Astrocyte (in vitro differentiated cells and primary cell): ENCODE measurements at regions not wholly inside any gene's neighbourhood (a gene's known extent, or its start where the extent isn't known, plus 50 kb on each side); places are given as distances from the start of the nearest gene placed in this dataset.
"Not testable (repeated sequence)": the region's sequence is repeated elsewhere in the genome, so short reads cannot be mapped to it uniquely, and the experiment has no call there.

Experiments used
- DNase-seq: peaks from one replicate; pipeline ENCODE4 v3.0.0-alpha.2; 2010; ENCODE audit warnings: low read depth
- FAIRE-seq: peaks from 2 replicates; lab custom pipeline; 2011; peaks lifted over from hg19 to GRCh38; lab: Jason Lieb, UNC
- H2AFZ ChIP-seq: 2 replicates; pipeline ENCODE4 v1.6.0; 2012; ENCODE audit warnings: low read depth, low read length, inconsistent platforms
- H3K27ac ChIP-seq: 2 replicates; pipeline ENCODE4 v1.5.1; 2011; ENCODE audit warnings: low read depth, low read length, inconsistent platforms
- H3K27me3 ChIP-seq: 2 replicates; pipeline ENCODE4 v1.6.0; 2011; ENCODE audit warnings: low read length, inconsistent platforms; ENCODE audit not compliant: insufficient read depth
- H3K36me3 ChIP-seq: 2 replicates; pipeline ENCODE4 v1.5.1; 2011; ENCODE audit warnings: low read length, inconsistent platforms; ENCODE audit not compliant: insufficient read depth
- H3K4me1 ChIP-seq: 2 replicates; pipeline ENCODE4 v1.5.1; 2011; ENCODE audit warnings: low read length, inconsistent platforms; ENCODE audit not compliant: insufficient read depth
- H3K4me2 ChIP-seq: 2 replicates; pipeline ENCODE4 v1.6.0; 2012; ENCODE audit warnings: low read length, inconsistent platforms
- H3K4me3 ChIP-seq: 2 replicates; pipeline ENCODE4 v1.5.1; 2011; ENCODE audit warnings: low read depth, mild to moderate bottlenecking, low read length, inconsistent platforms; ENCODE audit not compliant: insufficient read depth
- H3K79me2 ChIP-seq: 2 replicates; pipeline ENCODE4 v1.6.0; 2012; ENCODE audit warnings: mild to moderate bottlenecking, low read length, inconsistent platforms; ENCODE audit not compliant: insufficient read depth
- H3K9ac ChIP-seq: 2 replicates; pipeline ENCODE4 v1.6.0; 2012; ENCODE audit warnings: mild to moderate bottlenecking, low read length, inconsistent platforms
- H3K9me3 ChIP-seq: 2 replicates; pipeline ENCODE4 v1.5.1; 2012; ENCODE audit warnings: low read depth, mild to moderate bottlenecking, low read length, inconsistent platforms; ENCODE audit not compliant: insufficient read depth
- H4K20me1 ChIP-seq: 2 replicates; pipeline ENCODE4 v1.6.0; 2012; ENCODE audit warnings: low read length, inconsistent platforms; ENCODE audit not compliant: insufficient read depth
- H3K27ac Mint-ChIP-seq: one replicate; pipeline ENCODE4 v1.8.0; 2021; ENCODE audit warnings: mild to moderate bottlenecking, mixed read lengths; ENCODE audit not compliant: unreplicated experiment
- H3K27me3 Mint-ChIP-seq: one replicate; pipeline ENCODE4 v1.8.0; 2021; ENCODE audit warnings: low read depth, mixed read lengths; ENCODE audit not compliant: unreplicated experiment
- H3K36me3 Mint-ChIP-seq: one replicate; pipeline ENCODE4 v1.8.0; 2021; ENCODE audit warnings: low read depth, mixed read lengths; ENCODE audit not compliant: unreplicated experiment
- H3K4me1 Mint-ChIP-seq: one replicate; pipeline ENCODE4 v1.8.0; 2021; ENCODE audit warnings: low read depth, mixed read lengths; ENCODE audit not compliant: unreplicated experiment
- H3K4me3 Mint-ChIP-seq: one replicate; pipeline ENCODE4 v1.8.0; 2021; ENCODE audit warnings: mild to moderate bottlenecking, moderate library complexity, mixed read lengths; ENCODE audit not compliant: unreplicated experiment
- H3K9me3 Mint-ChIP-seq: one replicate; pipeline ENCODE4 v1.8.0; 2021; ENCODE audit warnings: mild to moderate bottlenecking, mixed read lengths; ENCODE audit not compliant: unreplicated experiment
- EZH2 ChIP-seq: IDR thresholded peaks from 2 replicates; pipeline ENCODE4 v1.6.1; 2012; ENCODE audit warnings: mild to moderate bottlenecking, low read length, inconsistent platforms; ENCODE audit not compliant: insufficient read depth
- TF ChIP-seq, protein P1 (sequence below): IDR thresholded peaks from 2 replicates; pipeline ENCODE4 v1.5.1; 2011; ENCODE audit warnings: low read depth, mild to moderate bottlenecking, inconsistent platforms, low read length, moderate library complexity; ENCODE audit not compliant: insufficient read depth

DNA sequence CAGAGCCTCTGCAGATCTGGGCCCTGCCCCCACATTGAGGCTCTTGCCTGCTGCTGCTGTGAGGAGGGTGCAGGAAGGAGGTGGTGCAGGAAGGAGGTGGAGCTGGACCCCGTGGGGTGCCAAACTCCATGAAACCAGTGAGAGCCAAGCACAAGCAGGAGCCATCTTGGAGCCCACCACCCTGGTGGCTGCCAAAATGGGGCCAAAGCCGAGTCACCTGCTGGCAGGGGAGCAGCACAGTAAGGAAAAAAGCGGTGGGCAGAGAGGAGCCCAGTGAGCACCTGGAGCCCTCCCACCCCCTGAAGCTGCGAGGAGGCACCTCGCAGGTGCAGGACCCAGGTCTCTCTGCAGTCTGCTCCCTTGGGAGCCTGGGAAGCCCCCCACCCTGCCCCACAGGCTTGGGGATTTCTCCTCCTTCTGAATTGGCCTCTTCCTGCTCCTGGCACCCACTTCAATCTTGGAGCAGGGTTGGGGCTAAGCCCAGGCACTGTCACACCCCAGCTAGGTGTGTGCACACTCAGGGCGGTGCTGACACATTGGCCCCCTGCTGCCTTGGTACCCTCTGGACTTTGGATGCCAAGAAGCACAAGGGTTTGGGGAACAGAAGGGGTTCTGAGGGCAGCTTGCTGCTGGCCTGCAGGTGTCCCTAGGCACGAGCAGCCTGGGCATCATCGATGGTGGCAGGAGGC lies 245.4 kb upstream of the LRRTM4 start:
- Mint-ChIP-seq H3K27ac (no peak overlapping the region), H3K36me3 (no peaks in the 10 kb centered on the region), H3K9me3 (no peaks in the 10 kb centered on the region), H3K4me3 (no peak overlapping the region), H3K4me1 (no peaks in the 10 kb centered on the region), H3K27me3 (no peaks in the 10 kb centered on the region)
- Histone ChIP-seq H3K4me3 (no peak overlapping the region), H3K36me3 (no peaks in the 10 kb centered on the region), H3K9me3 (peaks cover 4% of the 10 kb centered on the region), H4K20me1 (no peaks in the 10 kb centered on the region), H3K4me1 (no peaks in the 10 kb centered on the region), H3K27ac (no peak overlapping the region), H3K79me2 (no peaks in the 10 kb centered on the region), H3K4me2 (no peak overlapping the region), H3K27me3 (no peaks in the 10 kb centered on the region), H2AFZ (no peak overlapping the region), H3K9ac (no peak overlapping the region)
- TF ChIP-seq EZH2: no peak
- TF ChIP-seq, protein P1, sequence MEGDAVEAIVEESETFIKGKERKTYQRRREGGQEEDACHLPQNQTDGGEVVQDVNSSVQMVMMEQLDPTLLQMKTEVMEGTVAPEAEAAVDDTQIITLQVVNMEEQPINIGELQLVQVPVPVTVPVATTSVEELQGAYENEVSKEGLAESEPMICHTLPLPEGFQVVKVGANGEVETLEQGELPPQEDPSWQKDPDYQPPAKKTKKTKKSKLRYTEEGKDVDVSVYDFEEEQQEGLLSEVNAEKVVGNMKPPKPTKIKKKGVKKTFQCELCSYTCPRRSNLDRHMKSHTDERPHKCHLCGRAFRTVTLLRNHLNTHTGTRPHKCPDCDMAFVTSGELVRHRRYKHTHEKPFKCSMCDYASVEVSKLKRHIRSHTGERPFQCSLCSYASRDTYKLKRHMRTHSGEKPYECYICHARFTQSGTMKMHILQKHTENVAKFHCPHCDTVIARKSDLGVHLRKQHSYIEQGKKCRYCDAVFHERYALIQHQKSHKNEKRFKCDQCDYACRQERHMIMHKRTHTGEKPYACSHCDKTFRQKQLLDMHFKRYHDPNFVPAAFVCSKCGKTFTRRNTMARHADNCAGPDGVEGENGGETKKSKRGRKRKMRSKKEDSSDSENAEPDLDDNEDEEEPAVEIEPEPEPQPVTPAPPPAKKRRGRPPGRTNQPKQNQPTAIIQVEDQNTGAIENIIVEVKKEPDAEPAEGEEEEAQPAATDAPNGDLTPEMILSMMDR: no peak
- DNase-seq (no peak), FAIRE-seq (no peak)

DNA sequence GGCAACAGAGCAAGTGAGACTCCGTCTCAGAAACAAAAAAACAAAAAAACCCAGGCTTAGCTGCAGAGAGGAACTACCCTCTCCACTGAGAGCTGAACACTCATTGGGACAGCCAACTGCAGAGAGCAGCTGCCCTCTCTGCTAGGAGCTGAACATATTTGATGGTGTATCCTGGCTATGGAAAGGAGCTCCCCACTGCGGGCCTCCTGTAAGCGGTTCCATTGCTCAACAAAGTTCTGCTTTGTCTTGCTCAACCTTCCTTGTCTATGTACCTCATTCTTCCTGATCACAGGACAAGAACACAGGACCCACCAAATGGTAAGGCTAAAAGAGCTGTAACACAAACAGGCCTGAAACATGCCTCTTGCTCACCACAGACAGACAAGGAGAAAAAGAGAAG lies 246.3 kb upstream of the LRRTM4 start:
- Histone ChIP-seq H3K4me3 (no peak overlapping the region), H3K9ac (no peak overlapping the region), H3K4me1 (no peaks in the 10 kb centered on the region), H3K9me3 (peaks cover 4% of the 10 kb centered on the region), H2AFZ (no peak overlapping the region), H3K27me3 (no peaks in the 10 kb centered on the region), H3K27ac (no peak overlapping the region), H3K79me2 (no peaks in the 10 kb centered on the region), H3K36me3 (no peaks in the 10 kb centered on the region), H3K4me2 (no peak overlapping the region), H4K20me1 (no peaks in the 10 kb centered on the region)
- Mint-ChIP-seq H3K4me1 (no peaks in the 10 kb centered on the region), H3K4me3 (no peak overlapping the region), H3K36me3 (no peaks in the 10 kb centered on the region), H3K27ac (no peak overlapping the region), H3K27me3 (no peaks in the 10 kb centered on the region), H3K9me3 (peaks cover 2% of the 10 kb centered on the region)
- FAIRE-seq (no peak), DNase-seq (no peak)
- TF ChIP-seq EZH2: no peak
- TF ChIP-seq, protein P1: no peak

DNA sequence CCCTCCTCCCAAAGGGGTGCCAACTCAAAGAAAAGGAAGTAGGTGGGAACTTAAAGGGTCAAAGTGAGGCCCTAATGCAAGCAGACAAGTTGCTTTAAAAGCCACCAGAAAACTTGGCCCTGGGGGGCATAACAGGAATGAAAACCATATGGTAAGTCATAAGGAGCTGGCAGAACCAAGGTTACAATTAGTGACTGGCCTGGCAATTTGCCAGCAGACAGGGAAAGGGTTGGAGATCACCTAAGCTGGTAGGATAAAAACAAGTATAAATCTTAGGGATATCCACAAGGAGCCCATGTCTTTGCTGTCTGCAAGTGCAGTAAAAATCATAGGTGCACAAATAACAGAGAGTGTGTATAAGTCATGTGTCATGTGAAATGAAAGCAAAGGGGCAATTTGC lies 256.7 kb upstream of the LRRTM4 start:
- H3K9me3 Mint-ChIP-seq: no peaks in the 10 kb centered on the region
- Histone ChIP-seq H3K9me3 (no peaks in the 10 kb centered on the region), H3K4me3 (no peak overlapping the region), H3K36me3 (no peaks in the 10 kb centered on the region), H2AFZ (no peak overlapping the region), H3K79me2 (no peaks in the 10 kb centered on the region), H3K27me3 (no peaks in the 10 kb centered on the region), H3K4me2 (no peak overlapping the region), H3K9ac (no peak overlapping the region), H3K4me1 (no peaks in the 10 kb centered on the region), H3K27ac (no peak overlapping the region), H4K20me1 (no peaks in the 10 kb centered on the region)
- FAIRE-seq: no peak
- H3K4me3 Mint-ChIP-seq: no peak overlapping the region
- no peaks in the 10 kb centered on the region for H3K4me1 Mint-ChIP-seq
- H3K27me3 Mint-ChIP-seq: no peaks in the 10 kb centered on the region
- no peaks in the 10 kb centered on the region for H3K36me3 Mint-ChIP-seq
- no peak overlapping the region for H3K27ac Mint-ChIP-seq
- DNase-seq: no peak
- TF ChIP-seq, protein P1: no peak
- TF ChIP-seq EZH2: no peak

DNA sequence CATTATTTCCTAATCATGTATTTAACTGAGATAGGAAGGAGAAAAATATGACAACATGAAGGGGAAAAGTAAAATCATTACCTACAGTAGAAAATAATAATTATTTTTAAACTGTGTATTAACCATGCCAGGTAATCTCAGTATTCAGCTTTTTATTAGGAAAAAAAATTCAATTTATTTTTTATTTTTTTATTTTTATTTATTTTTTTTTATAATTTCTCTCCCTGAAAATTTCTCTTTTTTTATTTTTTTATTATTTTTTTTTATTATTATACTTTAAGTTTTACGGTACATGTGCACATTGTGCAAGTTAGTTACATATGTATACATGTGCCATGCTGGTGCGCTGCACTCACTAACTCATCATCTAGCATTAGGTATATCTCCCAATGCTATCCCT lies 271.3 kb upstream of the LRRTM4 start:
- not testable (repeated sequence) for H3K4me2 ChIP-seq, H3K36me3 Mint-ChIP-seq, H3K27ac Mint-ChIP-seq, H3K4me3 ChIP-seq, H3K36me3 ChIP-seq, DNase-seq, H3K27ac ChIP-seq, H3K27me3 Mint-ChIP-seq, H3K4me1 Mint-ChIP-seq, H3K27me3 ChIP-seq, H3K4me3 Mint-ChIP-seq, H3K9ac ChIP-seq, H2AFZ ChIP-seq, H4K20me1 ChIP-seq, H3K9me3 Mint-ChIP-seq, H3K4me1 ChIP-seq, H3K9me3 ChIP-seq, H3K79me2 ChIP-seq, FAIRE-seq
